HG02798 (cell line): ENCODE measurements at regions not wholly inside any gene's neighbourhood (a gene's known extent, or its start where the extent isn't known, plus 50 kb on each side); places are given as distances from the start of the nearest gene placed in this dataset.

Source experiments
- ATAC-seq: cut with Tn5 transposase; IDR thresholded peaks from one replicate; pipeline ENCODE4 v1.9.1; 2021; ENCODE audit warnings: mild to moderate bottlenecking; ENCODE audit not compliant: unreplicated experiment, poor library complexity

- no peak for ATAC-seq
These were observed 121.7 kb upstream of the RGMB start for GRCh38 chr5:98651715-98652114.

- no peak for ATAC-seq
These were observed 117.2 kb upstream of the RGMB start for GRCh38 chr5:98656125-98656795.

GRCh38 chr5:98656796-98657195 lies 116.7 kb upstream of the RGMB start:
- ATAC-seq, result no peak

GRCh38 chr5:98657559-98657958 lies 115.9 kb upstream of the RGMB start:
- no peak for ATAC-seq

- ATAC-seq, result no peak
These were observed 109.9 kb upstream of the RGMB start for GRCh38 chr5:98663521-98663920.

- ATAC-seq, result no peak
These were observed 108.7 kb upstream of the RGMB start for GRCh38 chr5:98664736-98665135.

GRCh38 chr5:98679963-98680362 lies 93.5 kb upstream of the RGMB start:
- no peak for ATAC-seq

GRCh38 chr5:98690002-98690401 lies 83.5 kb upstream of the RGMB start:
- ATAC-seq, result no peak

GRCh38 chr5:98694902-98695301 lies 78.6 kb upstream of the RGMB start:
- ATAC-seq, result no peak

- ATAC-seq, result no peak
These were observed 75.1 kb upstream of the RGMB start for GRCh38 chr5:98698359-98698758.

GRCh38 chr5:98700730-98701129 lies 72.7 kb upstream of the RGMB start:
- ATAC-seq, result no peak

GRCh38 chr5:98705841-98706240 lies 67.6 kb upstream of the RGMB start:
- ATAC-seq, result no peak

- ATAC-seq, result no peak
These were observed 63.8 kb upstream of the RGMB start for GRCh38 chr5:98709681-98710080.

GRCh38 chr5:98713027-98713426 lies 60.4 kb upstream of the RGMB start:
- no peak for ATAC-seq

GRCh38 chr5:98713856-98714255 lies 59.6 kb upstream of the RGMB start:
- no peak for ATAC-seq

- no peak for ATAC-seq
These were observed 58.7 kb upstream of the RGMB start for GRCh38 chr5:98714710-98715288.

- ATAC-seq, result no peak
These were observed 52.1 kb upstream of the RGMB start for GRCh38 chr5:98721231-98721928.

GRCh38 chr5:98722188-98722587 lies 51.3 kb upstream of the RGMB start:
- no peak for ATAC-seq

GRCh38 chr5:98723061-98723460 lies 50.4 kb upstream of the RGMB start:
- ATAC-seq, result no peak
